ENCODE measurements at regions not wholly inside any gene's neighbourhood (a gene's known extent, or its start where the extent isn't known, plus 50 kb on each side); places are given as distances from the start of the nearest gene placed in this dataset.

GRCh38 chr2:208984376-208985090 lies 439.3 kb upstream of the MAP2 start:
- Histone ChIP-seq H3K79me2 (ENCODE audit: control insufficient read depth, low read length) (no peaks in the 10 kb centered on the region), H3K4me1 (ENCODE audit: control insufficient read depth, low read length) (no peaks in the 10 kb centered on the region), H3K36me3 (ENCODE audit: control insufficient read depth, low read length) (no peaks in the 10 kb centered on the region), H3K9me3 (ENCODE audit: control insufficient read depth, insufficient read depth, low read length) (no peaks in the 10 kb centered on the region), H4K20me1 (ENCODE audit: control insufficient read depth, insufficient read depth, low read depth, low read length) (no peaks in the 10 kb centered on the region), H3K4me3 (ENCODE audit: low read length) (no peak overlapping the region), H3F3A (ENCODE audit: control insufficient read depth, insufficient read depth) (no peaks in the 10 kb centered on the region), H3K27me3 (ENCODE audit: control insufficient read depth, low read length) (no peaks in the 10 kb centered on the region), H3K27ac (ENCODE audit: low read depth, low read length) (no peak overlapping the region), H3K9me2 (replicated peaks; ENCODE audit: control insufficient read depth, low read length) (no peaks in the 10 kb centered on the region), H3K4me2 (ENCODE audit: low read length) (no peak overlapping the region)
- TF ChIP-seq EZH2phosphoT487 (IDR thresholded peaks at IDR 0.05; ENCODE audit: borderline replicate concordance, low read length) (no peak), CTCF (IDR thresholded peaks at IDR 0.05; ENCODE audit: low read depth, low read length, poor library complexity, severe bottlenecking) (no peak)

- no peak overlapping the region for H3K4me2 ChIP-seq (ENCODE audit: low read length)
- no peak overlapping the region for H3K4me3 ChIP-seq (ENCODE audit: low read length)
- no peaks in the 10 kb centered on the region for H3K36me3 ChIP-seq (ENCODE audit: control insufficient read depth, low read length)
- no peaks in the 10 kb centered on the region for H3K79me2 ChIP-seq (ENCODE audit: control insufficient read depth, low read length)
- no peaks in the 10 kb centered on the region for H3K4me1 ChIP-seq (ENCODE audit: control insufficient read depth, low read length)
- H3K9me3 ChIP-seq (ENCODE audit: control insufficient read depth, insufficient read depth, low read length), result no peaks in the 10 kb centered on the region
- H3K27me3 ChIP-seq (ENCODE audit: control insufficient read depth, low read length), result no peaks in the 10 kb centered on the region
- H3F3A ChIP-seq (ENCODE audit: control insufficient read depth, insufficient read depth), result no peaks in the 10 kb centered on the region
- TF ChIP-seq EZH2phosphoT487 (IDR thresholded peaks at IDR 0.05; ENCODE audit: borderline replicate concordance, low read length) (no peak), CTCF (IDR thresholded peaks at IDR 0.05; ENCODE audit: low read depth, low read length, poor library complexity, severe bottlenecking) (no peak)
- H3K27ac ChIP-seq (ENCODE audit: low read depth, low read length), result no peak overlapping the region
- no peaks in the 10 kb centered on the region for H3K9me2 ChIP-seq (replicated peaks; ENCODE audit: control insufficient read depth, low read length)
- H4K20me1 ChIP-seq (ENCODE audit: control insufficient read depth, insufficient read depth, low read depth, low read length), result no peaks in the 10 kb centered on the region
Measured at GRCh38 chr2:208985644-208986043, 438.2 kb upstream of the MAP2 start.

- H3K4me1 ChIP-seq (ENCODE audit: control insufficient read depth, low read length), result no peaks in the 10 kb centered on the region
- H3K27me3 ChIP-seq (ENCODE audit: control insufficient read depth, low read length), result no peaks in the 10 kb centered on the region
- no peaks in the 10 kb centered on the region for H3K79me2 ChIP-seq (ENCODE audit: control insufficient read depth, low read length)
- no peak overlapping the region for H3K4me3 ChIP-seq (ENCODE audit: low read length)
- no peaks in the 10 kb centered on the region for H3K9me3 ChIP-seq (ENCODE audit: control insufficient read depth, insufficient read depth, low read length)
- no peak overlapping the region for H3K4me2 ChIP-seq (ENCODE audit: low read length)
- no peaks in the 10 kb centered on the region for H3F3A ChIP-seq (ENCODE audit: control insufficient read depth, insufficient read depth)
- no peak overlapping the region for H3K27ac ChIP-seq (ENCODE audit: low read depth, low read length)
- TF ChIP-seq CTCF (IDR thresholded peaks at IDR 0.05; ENCODE audit: low read depth, low read length, poor library complexity, severe bottlenecking) (no peak), EZH2phosphoT487 (IDR thresholded peaks at IDR 0.05; ENCODE audit: borderline replicate concordance, low read length) (no peak)
- H3K36me3 ChIP-seq (ENCODE audit: control insufficient read depth, low read length), result no peaks in the 10 kb centered on the region
- no peaks in the 10 kb centered on the region for H3K9me2 ChIP-seq (replicated peaks; ENCODE audit: control insufficient read depth, low read length)
- no peaks in the 10 kb centered on the region for H4K20me1 ChIP-seq (ENCODE audit: control insufficient read depth, insufficient read depth, low read depth, low read length)
Measured at GRCh38 chr2:208990716-208991115, 433.1 kb upstream of the MAP2 start.
